ENCODE measurements at regions not wholly inside any gene's neighbourhood (a gene's known extent, or its start where the extent isn't known, plus 50 kb on each side); places are given as distances from the start of the nearest gene placed in this dataset.

DNA sequence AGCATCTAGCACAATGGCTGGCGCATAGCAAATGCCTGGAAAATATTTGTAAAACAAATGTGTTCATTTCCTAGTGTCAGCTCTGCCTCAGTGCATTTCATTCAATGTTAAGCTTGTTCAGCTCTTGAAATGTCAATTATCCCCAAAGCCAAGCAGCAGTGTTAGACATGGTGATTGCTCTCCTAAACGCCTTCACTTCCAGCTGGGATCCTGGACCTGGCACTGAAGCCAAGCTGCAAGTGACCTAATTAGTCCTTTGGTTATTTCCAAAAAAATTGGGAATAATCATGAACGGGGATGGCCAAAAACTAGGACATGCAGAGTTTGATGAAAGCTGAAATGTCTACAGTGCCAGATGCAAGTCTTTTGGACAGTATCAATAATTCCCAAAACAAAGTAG, 54.9 kb upstream of the MDGA2 start:
- Histone ChIP-seq H3K9me3 (ENCODE audit: insufficient read depth, low read length) (no peaks in the 10 kb centered on the region), H3K4me1 (ENCODE audit: insufficient read depth, insufficient read length) (no peaks in the 10 kb centered on the region), H3K4me3 (ENCODE audit: insufficient read length, low read depth) (no peak overlapping the region), H3K36me3 (ENCODE audit: insufficient read depth, insufficient read length, low read length) (no peaks in the 10 kb centered on the region), H3K27me3 (ENCODE audit: insufficient read depth, insufficient read length) (no peaks in the 10 kb centered on the region), H3K9ac (ENCODE audit: insufficient read length, low read depth) (no peak overlapping the region)
- no peak for DNase-seq (ENCODE audit: low read depth, low spot score)
- no peak for TF ChIP-seq YY1 (IDR thresholded peaks at IDR 0.05; ENCODE audit: insufficient read depth, insufficient read length)
- TF ChIP-seq ZNF274 (IDR thresholded peaks at IDR 0.05; ENCODE audit: low read depth, low read length) = no peak
- no peak for TF ChIP-seq SUZ12 (IDR thresholded peaks at IDR 0.05; ENCODE audit: extremely low read depth, insufficient read depth, insufficient read length)
